GM21619 (cell line): ENCODE measurements at regions not wholly inside any gene's neighbourhood (a gene's known extent, or its start where the extent isn't known, plus 50 kb on each side); places are given as distances from the start of the nearest gene placed in this dataset.
A peak's percentile ranks its signal among the peaks of the same experiment; 100 is the strongest.

ENCODE experiments used
- ATAC-seq: cut with Tn5 transposase; IDR thresholded peaks from one replicate; pipeline ENCODE4 v1.9.1; 2021; ENCODE audit not compliant: unreplicated experiment

GRCh38 chr9:550333-550732, 291.2 kb upstream of the DMRT1 start:
- ATAC-seq = no peak

- ATAC-seq = no peak
Observed at GRCh38 chr9:551986-552929, 289.2 kb upstream of the DMRT1 start.

DNA sequence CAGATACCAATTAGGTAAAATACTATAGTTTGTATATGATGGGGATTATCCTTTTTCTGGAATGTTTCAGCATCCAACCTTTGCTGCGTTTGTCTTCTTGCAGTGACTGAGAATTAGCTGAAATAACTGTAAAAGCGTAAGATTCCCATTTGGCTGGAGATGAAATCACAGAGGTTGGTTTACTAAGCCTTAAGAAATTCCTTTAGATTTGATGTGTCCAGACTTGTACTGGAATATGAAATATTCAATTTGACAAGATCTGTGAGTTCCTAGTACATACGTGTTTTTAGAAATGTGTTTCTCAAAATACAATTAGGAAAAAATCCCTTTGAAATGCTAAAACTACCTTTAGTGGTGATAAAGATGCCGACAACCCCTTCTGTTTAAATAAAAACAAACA, 286.0 kb upstream of the DMRT1 start:
- no peak for ATAC-seq

GRCh38 chr9:556199-556598, 285.3 kb upstream of the DMRT1 start:
- ATAC-seq = no peak

DNA sequence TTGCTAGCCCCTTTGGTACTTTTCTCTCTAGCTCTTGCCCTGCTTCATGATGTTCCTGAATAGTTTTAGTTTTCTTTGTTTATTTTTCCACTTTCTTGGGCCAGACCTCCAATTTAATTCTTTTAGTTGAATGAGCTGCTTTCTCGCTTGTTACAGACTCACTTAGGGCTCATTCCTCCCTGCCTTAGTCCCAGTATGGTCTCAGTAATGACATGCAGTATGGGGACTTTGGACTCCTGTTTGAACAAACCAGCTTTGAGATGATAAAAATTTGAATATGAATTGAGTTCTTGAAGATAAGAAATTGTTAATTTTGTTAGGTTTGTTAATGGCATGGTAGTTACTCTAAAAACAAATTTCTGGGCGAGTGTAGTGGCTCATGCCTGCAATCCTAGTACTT, 284.8 kb upstream of the DMRT1 start:
- no peak for ATAC-seq

DNA sequence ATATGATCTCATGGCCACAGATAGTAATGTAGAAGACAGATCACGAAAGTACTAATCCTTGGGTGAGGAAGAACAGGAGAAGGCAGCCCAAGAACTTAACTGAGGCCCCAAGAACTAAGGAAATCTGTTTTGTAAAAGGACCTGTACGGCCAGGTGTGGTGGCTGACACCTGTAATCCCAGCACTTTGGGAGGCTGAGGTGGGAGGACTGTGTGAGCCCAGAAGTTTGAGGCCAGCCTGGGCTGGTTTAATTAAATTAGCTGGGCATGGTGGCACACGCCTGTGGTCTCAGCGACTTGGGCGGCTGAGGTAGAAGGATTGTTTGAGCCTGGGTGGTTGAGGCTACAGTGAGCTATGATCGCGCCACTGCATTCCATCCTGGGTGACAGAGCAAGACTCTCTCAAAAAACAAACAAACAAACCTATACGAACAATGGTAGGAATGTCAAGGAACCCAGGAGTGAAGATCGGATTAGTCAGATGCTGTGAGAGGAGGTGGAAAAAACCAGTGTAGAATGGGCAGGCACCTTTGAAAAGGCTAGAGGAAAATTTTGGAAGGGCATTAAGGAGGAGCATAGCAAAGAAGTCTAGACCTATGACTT, 283.8 kb upstream of the DMRT1 start:
- no peak for ATAC-seq

DNA sequence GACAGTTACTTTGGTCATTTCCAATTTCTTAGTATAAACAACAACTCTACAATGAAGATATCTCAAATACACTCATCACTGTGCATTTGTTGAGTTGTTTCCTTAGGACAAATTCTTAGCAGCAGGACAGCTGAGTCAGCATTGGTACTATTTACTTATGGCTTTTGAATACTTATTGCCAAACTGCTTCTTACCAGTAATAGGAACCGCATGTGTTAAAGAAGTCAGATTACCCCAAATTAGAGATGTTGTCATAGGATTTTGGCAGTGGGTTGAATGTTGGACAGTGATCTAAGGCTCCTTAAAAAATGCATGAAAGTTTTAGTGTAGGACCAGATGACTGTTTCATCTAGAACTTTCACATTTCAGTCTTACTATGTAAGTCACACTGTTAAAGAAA, 280.1 kb upstream of the DMRT1 start:
- ATAC-seq = no peak

DNA sequence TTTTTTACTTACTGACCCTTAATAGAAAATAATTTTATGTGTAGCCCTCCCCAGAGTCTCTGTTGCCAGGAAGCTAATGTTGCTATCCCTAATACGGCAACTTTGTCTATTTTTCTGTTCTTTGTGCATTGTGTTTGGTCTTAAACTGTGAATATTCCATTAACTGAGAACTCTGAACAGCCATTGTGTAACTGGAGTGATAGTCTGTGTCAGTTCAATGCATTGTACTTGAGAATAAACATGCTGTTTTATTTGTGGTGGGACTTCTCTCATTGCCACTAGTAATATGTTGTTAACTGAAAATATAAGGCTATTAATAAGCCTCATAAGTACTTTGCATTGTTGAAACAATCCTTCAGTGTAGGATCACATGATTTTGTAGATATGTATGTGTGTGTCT, 278.3 kb upstream of the DMRT1 start:
- ATAC-seq = no peak

DNA sequence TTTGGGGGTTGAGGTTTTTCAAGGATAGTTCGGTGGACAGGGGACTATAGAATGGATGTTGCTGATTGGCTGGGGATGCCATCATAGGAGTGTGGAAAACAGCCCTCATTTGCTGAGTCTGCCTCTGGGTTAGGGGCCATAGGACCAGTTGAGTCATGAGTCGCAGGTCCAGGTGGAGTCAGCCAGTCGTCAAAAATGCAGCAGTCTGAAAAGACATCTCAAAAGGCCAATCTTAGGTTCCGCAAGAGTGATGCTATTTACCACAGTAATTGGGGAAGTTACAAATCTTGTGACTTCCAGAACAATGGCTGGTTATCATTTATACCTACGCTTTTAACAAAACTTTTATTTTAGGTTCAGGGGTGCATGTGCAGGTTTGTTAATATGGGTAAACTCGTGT, 276.0 kb upstream of the DMRT1 start:
- no peak for ATAC-seq

GRCh38 chr9:567128-567746, 274.3 kb upstream of the DMRT1 start:
- ATAC-seq = peak; percentile 96

DNA sequence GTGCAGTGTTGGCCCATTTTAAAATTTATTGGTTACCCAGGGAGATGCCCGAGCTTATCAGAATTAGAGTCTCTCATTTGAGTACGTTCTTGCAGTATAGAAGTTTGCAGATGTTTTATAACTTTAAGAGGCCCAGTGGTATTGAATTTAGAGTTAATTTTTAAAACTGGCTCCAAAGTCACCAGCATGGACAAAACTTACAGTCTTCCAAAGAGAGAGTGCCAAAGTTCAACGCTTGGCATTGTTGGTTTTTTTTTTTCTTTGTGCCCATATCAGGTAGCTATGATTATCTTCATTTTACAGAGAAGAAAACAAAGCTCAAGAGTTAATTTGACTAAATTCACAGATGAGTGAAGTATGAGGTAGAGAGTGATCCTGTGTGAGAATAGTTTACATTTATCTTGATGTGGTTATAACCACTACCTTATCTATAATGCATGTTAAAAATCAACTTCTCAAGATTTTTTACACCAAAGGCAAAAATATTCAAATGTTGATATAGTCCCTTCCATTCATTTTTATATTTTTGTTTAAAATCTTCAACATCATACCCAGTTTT, 273.7 kb upstream of the DMRT1 start:
- ATAC-seq = peak; percentile 10

GRCh38 chr9:569296-569695, 272.2 kb upstream of the DMRT1 start:
- ATAC-seq = no peak

- no peak for ATAC-seq
Observed at GRCh38 chr9:570187-570586, 271.3 kb upstream of the DMRT1 start.

- ATAC-seq = no peak
Observed at GRCh38 chr9:571066-571465, 270.4 kb upstream of the DMRT1 start.

DNA sequence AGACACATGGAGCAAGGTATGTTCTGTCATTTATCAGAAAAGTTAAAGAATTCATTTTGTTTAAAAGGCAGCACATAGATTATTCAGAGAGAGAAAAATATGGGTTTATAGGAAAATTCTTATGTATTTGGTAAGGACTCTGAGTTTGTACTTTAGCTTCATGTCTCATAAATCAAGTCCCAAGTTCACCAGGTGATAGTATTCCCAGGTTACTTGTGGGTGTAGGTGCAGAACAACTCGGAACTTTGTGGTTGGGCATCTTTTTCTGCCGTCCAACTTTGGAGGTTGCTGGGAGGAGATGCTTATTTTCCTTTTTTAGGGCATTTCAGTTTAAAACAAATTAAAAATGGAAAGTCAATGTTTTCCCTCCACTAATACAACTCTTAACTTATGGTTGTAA, 269.8 kb upstream of the DMRT1 start:
- no peak for ATAC-seq

- ATAC-seq = no peak
Observed at GRCh38 chr9:573691-574410, 267.6 kb upstream of the DMRT1 start.

DNA sequence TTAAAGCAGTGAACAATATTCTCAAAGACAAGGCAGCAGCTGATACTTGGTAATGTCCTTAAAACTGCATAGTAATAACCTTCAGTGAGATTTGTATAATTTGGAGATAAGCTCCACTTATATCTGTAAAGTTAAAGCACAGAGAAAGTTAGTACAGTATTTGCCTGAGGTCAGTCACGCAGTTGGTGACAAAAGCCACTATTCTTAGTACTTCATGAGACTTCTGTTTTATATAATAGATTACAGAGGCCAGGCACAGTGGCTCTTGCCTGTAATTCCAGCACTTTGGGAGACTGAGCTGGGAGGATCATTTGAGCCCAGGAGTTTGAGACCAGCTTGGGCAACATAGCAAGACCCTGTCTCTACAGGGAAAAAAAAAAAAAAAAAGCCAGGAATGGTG, 266.4 kb upstream of the DMRT1 start:
- no peak for ATAC-seq

DNA sequence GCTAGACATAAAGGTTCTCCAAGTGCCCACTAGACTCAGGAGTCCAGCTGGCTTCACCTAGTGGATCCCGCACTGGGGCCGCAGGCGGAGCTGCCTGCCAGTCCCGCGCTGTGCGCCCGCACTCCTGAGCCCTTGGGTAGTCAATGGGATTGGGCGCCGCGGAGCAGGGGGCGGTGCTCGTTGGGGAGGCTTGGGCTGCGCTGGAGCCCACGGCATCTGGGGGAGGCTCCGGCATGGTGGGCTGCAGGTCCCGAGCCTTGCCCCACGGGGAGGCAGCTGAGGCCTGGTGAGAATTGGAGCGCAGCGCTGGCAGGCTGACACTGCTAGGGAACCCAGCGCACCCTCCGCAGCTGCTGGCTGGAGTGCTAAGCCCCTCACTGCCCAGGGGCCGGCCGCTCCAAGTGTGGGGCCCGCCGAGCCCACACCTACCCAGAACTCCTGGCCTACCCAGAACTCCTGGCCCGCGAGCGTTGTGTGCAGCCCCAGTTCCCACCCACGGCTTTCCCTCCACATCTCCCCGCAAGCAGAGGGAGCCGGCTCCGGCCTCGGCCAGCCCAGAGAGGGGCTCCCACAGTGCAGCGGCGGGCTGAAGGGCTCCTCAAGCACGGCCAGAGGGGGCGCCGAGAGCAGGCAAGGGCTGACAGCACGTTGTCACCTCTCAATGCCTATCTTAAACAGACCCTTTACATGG, 260.7 kb upstream of the DMRT1 start:
- ATAC-seq = no peak

- ATAC-seq = no peak
Observed at GRCh38 chr9:581673-582497, 259.6 kb upstream of the DMRT1 start.

- ATAC-seq = no peak
Observed at GRCh38 chr9:582775-583174, 258.7 kb upstream of the DMRT1 start.
